ENCODE measurements at regions not wholly inside any gene's neighbourhood (a gene's known extent, or its start where the extent isn't known, plus 50 kb on each side); places are given as distances from the start of the nearest gene placed in this dataset.

DNA sequence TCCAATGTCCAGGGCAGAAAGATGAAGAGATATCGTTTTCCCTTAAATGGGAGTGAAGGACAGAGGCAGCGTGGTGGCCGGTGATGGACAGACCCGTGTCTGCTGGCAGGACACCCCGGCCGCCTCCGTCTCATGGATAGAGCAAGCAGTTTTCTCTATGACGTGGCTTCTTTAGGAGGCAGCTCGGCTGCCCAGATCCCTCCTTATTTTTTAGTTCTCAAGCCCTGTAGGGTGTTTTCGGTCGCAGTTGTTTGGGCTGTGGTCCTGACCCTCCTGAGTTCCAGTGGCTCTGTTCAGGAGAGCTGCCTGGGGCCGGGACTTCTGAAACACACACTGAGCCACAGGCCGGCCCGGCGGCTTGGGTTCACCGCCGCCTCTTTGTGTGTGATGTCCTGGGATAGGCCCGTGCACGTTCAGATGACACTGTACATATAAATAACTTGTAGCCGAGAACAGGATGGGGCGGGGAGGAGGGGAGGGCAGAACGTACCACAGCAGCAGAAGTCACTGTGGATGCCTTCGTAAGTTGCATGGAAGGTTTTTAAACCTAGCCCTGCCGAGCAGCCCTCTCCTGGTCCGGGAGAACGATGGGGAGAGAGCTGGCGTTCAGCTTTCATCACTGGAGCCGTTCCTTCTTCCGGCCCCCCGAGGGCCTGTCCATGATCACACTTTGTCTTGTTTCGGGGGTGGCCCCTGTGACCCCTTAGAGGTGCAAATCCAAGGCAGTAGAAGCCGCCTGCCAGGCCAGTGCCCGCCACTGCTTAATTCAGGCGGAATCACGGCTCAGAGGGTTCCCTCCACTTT, 65.2 kb downstream of the SIK1 start:
- Mint-ChIP-seq H3K4me3 (ENCODE audit: unreplicated experiment) (peak overlapping the region; percentile 56), H3K27me3 (ENCODE audit: insufficient read depth, unreplicated experiment) (no peaks in the 10 kb centered on the region), H3K4me1 (ENCODE audit: insufficient read depth, unreplicated experiment) (peaks cover 12% of the 10 kb centered on the region), H3K9me3 (ENCODE audit: unreplicated experiment) (no peaks in the 10 kb centered on the region), H3K27ac (ENCODE audit: low read depth, unreplicated experiment) (peak overlapping the region; percentile 92), H3K36me3 (ENCODE audit: insufficient read depth, unreplicated experiment) (peaks cover 6% of the 10 kb centered on the region)
- ChIA-PET POLR2A (interaction anchor here (1.0 to 2.3 kb wide), 5 partner anchors 8 to 51 kb away, joined by 4 to 11 read pairs (median 7); no protein-coding TSS in a partner anchor), CTCF (interaction anchor here (0.7 to 1.4 kb wide), 4 partner anchors 13 to 284 kb away, joined by 3 to 4 read pairs (median 3); no protein-coding TSS in a partner anchor)
- intact Hi-C loops (cut with micrococcal nuclease): no loop called here
- peak; percentile 78 for DNase-seq (ENCODE audit: unreplicated experiment)
- TF ChIP-seq CTCF (IDR thresholded peaks at IDR 0.05; ENCODE audit: unreplicated experiment): no peak
- TSS peak; percentile 91 for BruUV-seq (replicated peaks)

GRCh38 chr21:43361127-43361492, 65.8 kb downstream of the SIK1 start:
- BruUV-seq (replicated peaks): no TSS peak
- no peaks in the 10 kb centered on the region for H3K27me3 Mint-ChIP-seq (ENCODE audit: insufficient read depth, unreplicated experiment)
- no peak for TF ChIP-seq CTCF (IDR thresholded peaks at IDR 0.05; ENCODE audit: unreplicated experiment)
- peaks cover 6% of the 10 kb centered on the region for H3K36me3 Mint-ChIP-seq (ENCODE audit: insufficient read depth, unreplicated experiment)
- H3K4me1 Mint-ChIP-seq (ENCODE audit: insufficient read depth, unreplicated experiment): peaks cover 12% of the 10 kb centered on the region
- H3K9me3 Mint-ChIP-seq (ENCODE audit: unreplicated experiment): no peaks in the 10 kb centered on the region
- CTCF ChIA-PET: interaction anchor here (1.0 to 1.4 kb wide), 2 partner anchors 14 to 168 kb away, joined by 3 to 4 read pairs; no protein-coding TSS in a partner anchor
- H3K4me3 Mint-ChIP-seq (ENCODE audit: unreplicated experiment): peak overlapping the region; percentile 56
- intact Hi-C loops (cut with micrococcal nuclease): no loop called here
- POLR2A ChIA-PET: interaction anchor here (1.0 to 2.3 kb wide), 5 partner anchors 9 to 50 kb away, joined by 4 to 11 read pairs (median 7); no protein-coding TSS in a partner anchor
- peak; percentile 39 for DNase-seq (ENCODE audit: unreplicated experiment)
- H3K27ac Mint-ChIP-seq (ENCODE audit: low read depth, unreplicated experiment): peak overlapping the region; percentile 92

DNA sequence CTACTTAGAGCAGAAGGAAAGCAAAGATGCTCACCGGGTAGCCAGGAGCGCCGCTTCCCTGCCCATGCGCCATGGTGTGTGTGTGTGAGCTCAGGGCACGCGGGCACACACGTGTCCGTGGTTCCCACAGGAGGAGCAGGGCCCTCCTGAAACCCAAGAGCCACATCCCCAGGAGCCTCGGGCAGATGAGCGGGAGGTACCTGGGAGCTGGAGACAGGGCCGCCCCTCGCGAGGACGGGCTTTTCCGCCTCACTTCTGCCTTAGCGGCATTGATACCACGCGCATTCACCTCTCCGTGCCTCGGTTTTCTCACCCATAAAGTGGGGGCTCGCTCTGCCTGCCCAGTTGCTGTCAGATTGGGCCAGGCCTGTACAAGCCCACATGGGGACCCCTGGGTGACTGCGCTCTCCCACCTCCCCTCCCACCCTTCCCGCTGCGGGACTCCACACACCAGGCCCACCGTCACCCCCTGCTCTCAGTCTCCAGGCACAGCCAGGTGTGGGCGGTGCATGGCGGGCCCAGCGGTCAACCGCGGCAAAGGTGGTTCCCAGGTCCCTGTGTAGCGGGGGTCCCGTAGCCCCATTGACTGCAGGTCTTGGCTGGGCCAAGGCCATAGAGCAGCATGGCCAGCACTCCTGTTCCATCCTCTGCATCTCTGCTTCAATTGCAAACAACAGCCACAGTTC, 66.3 kb downstream of the SIK1 start:
- peak overlapping the region; percentile 92 for H3K27ac Mint-ChIP-seq (ENCODE audit: low read depth, unreplicated experiment)
- no peak for TF ChIP-seq CTCF (IDR thresholded peaks at IDR 0.05; ENCODE audit: unreplicated experiment)
- DNase-seq (ENCODE audit: unreplicated experiment): no peak
- H3K36me3 Mint-ChIP-seq (ENCODE audit: insufficient read depth, unreplicated experiment): peaks cover 6% of the 10 kb centered on the region
- peak overlapping the region; percentile 56 for H3K4me3 Mint-ChIP-seq (ENCODE audit: unreplicated experiment)
- POLR2A ChIA-PET: interaction anchor here (1.4 to 2.3 kb wide), 4 partner anchors 9 to 50 kb away, joined by 5 to 11 read pairs (median 8); no protein-coding TSS in a partner anchor
- peaks cover 12% of the 10 kb centered on the region for H3K4me1 Mint-ChIP-seq (ENCODE audit: insufficient read depth, unreplicated experiment)
- BruUV-seq (replicated peaks): no TSS peak
- no peaks in the 10 kb centered on the region for H3K9me3 Mint-ChIP-seq (ENCODE audit: unreplicated experiment)
- CTCF ChIA-PET: no interaction called here
- no peaks in the 10 kb centered on the region for H3K27me3 Mint-ChIP-seq (ENCODE audit: insufficient read depth, unreplicated experiment)
- intact Hi-C loops (cut with micrococcal nuclease): no loop called here

Measured in MCF 10A (cell line).